GM06990 (cell line): ENCODE measurements at regions not wholly inside any gene's neighbourhood (a gene's known extent, or its start where the extent isn't known, plus 50 kb on each side); places are given as distances from the start of the nearest gene placed in this dataset.

Experiments used
- DNase-seq: peaks from one replicate; pipeline ENCODE4 v3.0.0-alpha.2; 2011; ENCODE audit not compliant: insufficient read length; ENCODE audit errors: extremely low read depth
- H3K27me3 ChIP-seq: replicated peaks from 2 replicates; pipeline ENCODE4 v1.6.0; 2011; ENCODE audit warnings: low read length; ENCODE audit not compliant: control insufficient read depth, insufficient read depth
- H3K36me3 ChIP-seq: 2 replicates; pipeline ENCODE4 v1.5.1; 2011; ENCODE audit warnings: low read length; ENCODE audit not compliant: control insufficient read depth, insufficient read depth
- H3K4me3 ChIP-seq: replicated peaks from 2 replicates; pipeline ENCODE4 v1.5.1; 2011; ENCODE audit warnings: low read depth, mild to moderate bottlenecking, control low read depth, low read length
- TF ChIP-seq, protein P1 (sequence below): IDR thresholded peaks from 2 replicates; pipeline ENCODE4 v1.5.1; 2011; ENCODE audit warnings: low read length, control low read depth, mild to moderate bottlenecking, inconsistent platforms; ENCODE audit not compliant: insufficient read depth, poor library complexity, severe bottlenecking

DNA sequence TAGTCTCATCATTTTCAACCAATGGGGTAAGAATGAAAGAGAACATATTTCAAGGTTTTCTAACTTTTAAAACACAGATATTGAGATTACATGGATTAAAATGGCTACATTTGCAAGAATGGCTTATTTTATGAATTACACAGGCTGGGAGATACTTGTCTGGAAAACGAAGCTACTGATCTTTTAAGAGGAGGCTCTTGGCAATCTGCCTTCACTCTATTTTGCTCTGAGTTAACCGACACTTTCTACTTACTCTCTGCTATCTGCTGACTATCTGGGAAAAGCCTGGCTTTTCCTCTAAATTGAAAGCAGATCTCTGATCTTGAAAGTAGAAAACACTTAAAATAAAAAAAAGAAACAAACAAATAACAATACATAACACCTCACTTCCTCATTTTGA is 325.4 kb upstream of the LINC00305 start:
- TF ChIP-seq, protein P1, sequence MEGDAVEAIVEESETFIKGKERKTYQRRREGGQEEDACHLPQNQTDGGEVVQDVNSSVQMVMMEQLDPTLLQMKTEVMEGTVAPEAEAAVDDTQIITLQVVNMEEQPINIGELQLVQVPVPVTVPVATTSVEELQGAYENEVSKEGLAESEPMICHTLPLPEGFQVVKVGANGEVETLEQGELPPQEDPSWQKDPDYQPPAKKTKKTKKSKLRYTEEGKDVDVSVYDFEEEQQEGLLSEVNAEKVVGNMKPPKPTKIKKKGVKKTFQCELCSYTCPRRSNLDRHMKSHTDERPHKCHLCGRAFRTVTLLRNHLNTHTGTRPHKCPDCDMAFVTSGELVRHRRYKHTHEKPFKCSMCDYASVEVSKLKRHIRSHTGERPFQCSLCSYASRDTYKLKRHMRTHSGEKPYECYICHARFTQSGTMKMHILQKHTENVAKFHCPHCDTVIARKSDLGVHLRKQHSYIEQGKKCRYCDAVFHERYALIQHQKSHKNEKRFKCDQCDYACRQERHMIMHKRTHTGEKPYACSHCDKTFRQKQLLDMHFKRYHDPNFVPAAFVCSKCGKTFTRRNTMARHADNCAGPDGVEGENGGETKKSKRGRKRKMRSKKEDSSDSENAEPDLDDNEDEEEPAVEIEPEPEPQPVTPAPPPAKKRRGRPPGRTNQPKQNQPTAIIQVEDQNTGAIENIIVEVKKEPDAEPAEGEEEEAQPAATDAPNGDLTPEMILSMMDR = no peak
- Histone ChIP-seq H3K4me3 (no peak overlapping the region), H3K27me3 (no peaks in the 10 kb centered on the region), H3K36me3 (no peaks in the 10 kb centered on the region)
- DNase-seq = no peak

GRCh38 chr18:64449434-64449833 is 300.5 kb upstream of the LINC00305 start:
- H3K4me3 ChIP-seq = no peak overlapping the region
- no peak for DNase-seq
- TF ChIP-seq, protein P1 = no peak
- no peaks in the 10 kb centered on the region for H3K27me3 ChIP-seq
- no peaks in the 10 kb centered on the region for H3K36me3 ChIP-seq

DNA sequence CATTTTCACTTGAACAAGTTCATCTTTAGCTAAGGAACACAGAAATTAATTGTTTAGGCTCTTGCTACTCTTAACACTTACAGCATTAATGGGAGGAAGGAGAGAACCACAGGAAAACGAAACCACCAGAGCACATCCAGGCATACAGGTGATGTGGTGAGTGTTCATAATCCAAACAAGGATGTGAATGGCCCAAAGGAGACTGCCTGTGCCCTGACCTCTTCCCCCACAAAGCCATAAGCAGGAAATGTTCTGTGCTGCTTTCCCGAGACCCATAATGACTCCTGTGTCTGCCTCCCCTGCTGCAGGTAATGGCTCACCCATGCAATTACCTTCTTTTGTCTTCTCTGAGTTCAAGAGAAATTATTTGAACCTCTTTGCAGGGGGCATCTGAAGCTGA is 295.9 kb upstream of the LINC00305 start:
- H3K27me3 ChIP-seq = no peaks in the 10 kb centered on the region
- DNase-seq = no peak
- TF ChIP-seq, protein P1 = no peak
- H3K4me3 ChIP-seq = no peak overlapping the region
- H3K36me3 ChIP-seq = no peaks in the 10 kb centered on the region

DNA sequence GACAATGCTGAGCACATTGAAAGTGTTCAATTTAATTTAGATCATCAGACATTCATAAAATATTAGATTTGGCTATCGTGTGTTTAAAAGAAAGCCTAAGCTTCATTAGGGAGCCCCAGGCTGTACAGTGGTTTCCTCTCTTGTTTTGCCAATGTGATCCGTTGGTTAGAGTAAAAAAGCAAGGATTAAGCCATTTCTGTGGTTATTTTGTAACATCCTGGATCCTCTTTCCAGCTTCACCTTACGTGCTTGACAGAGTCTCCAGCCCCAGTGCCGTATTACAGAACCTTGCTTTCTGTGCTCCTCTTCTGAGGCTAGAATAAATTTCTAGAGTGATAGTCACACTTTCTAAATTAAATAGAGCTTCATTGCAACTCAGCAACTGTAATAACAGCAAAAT is 289.3 kb upstream of the LINC00305 start:
- Histone ChIP-seq H3K36me3 (no peaks in the 10 kb centered on the region), H3K4me3 (no peak overlapping the region), H3K27me3 (no peaks in the 10 kb centered on the region)
- TF ChIP-seq, protein P1 = no peak
- no peak for DNase-seq

DNA sequence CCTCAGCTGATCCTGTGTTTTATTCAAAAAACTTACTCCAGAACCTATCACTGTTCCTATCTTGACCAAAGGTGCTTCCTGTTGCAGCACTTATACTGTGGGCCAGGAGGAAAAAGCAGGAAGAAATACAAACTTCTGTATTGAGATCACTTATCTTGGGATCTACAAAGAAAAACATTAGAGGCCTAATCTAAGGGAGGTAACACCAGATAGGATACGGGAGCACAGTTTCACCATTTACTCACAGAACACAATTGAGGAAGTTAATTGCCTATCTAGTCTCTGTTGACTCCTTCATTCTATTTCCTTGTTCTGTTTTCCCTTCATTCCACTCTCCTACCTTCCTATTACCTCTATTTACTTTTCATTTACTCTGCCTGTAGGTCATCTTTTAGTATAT is 287.2 kb upstream of the LINC00305 start:
- H3K36me3 ChIP-seq = no peaks in the 10 kb centered on the region
- TF ChIP-seq, protein P1 = no peak
- no peak overlapping the region for H3K4me3 ChIP-seq
- no peak for DNase-seq
- no peaks in the 10 kb centered on the region for H3K27me3 ChIP-seq

- H3K4me3 ChIP-seq = no peak overlapping the region
- no peaks in the 10 kb centered on the region for H3K36me3 ChIP-seq
- no peaks in the 10 kb centered on the region for H3K27me3 ChIP-seq
- TF ChIP-seq, protein P1 = no peak
- no peak for DNase-seq
Measured at GRCh38 chr18:64419156-64419555, 270.3 kb upstream of the LINC00305 start.
